ENCODE measurements at regions not wholly inside any gene's neighbourhood (a gene's known extent, or its start where the extent isn't known, plus 50 kb on each side); places are given as distances from the start of the nearest gene placed in this dataset.
"Not testable (repeated sequence)": the region's sequence is repeated elsewhere in the genome, so short reads cannot be mapped to it uniquely, and the experiment has no call there.

GRCh38 chr12:90593596-90594295 is 361.2 kb downstream of the CCER1 start:
- DNase-seq (ENCODE audit: low read depth): no peak

- DNase-seq (ENCODE audit: low read depth): no peak
These were observed 365.0 kb downstream of the CCER1 start for GRCh38 chr12:90589956-90590355.

- DNase-seq (ENCODE audit: low read depth): no peak
These were observed 369.2 kb downstream of the CCER1 start for GRCh38 chr12:90585640-90586304.

- DNase-seq (ENCODE audit: low read depth): no peak
These were observed 378.3 kb downstream of the CCER1 start for GRCh38 chr12:90576707-90577106.

- no peak for DNase-seq (ENCODE audit: low read depth)
These were observed 379.0 kb downstream of the CCER1 start for GRCh38 chr12:90575995-90576394.

GRCh38 chr12:90574676-90575075 is 380.3 kb downstream of the CCER1 start:
- DNase-seq (ENCODE audit: low read depth): no peak

GRCh38 chr12:90572778-90573177 is 382.2 kb downstream of the CCER1 start:
- DNase-seq (ENCODE audit: low read depth): no peak

GRCh38 chr12:90569685-90570084 is 385.3 kb downstream of the CCER1 start:
- DNase-seq (ENCODE audit: low read depth): no peak

GRCh38 chr12:90562671-90563070 is 392.3 kb downstream of the CCER1 start:
- DNase-seq (ENCODE audit: low read depth): no peak

GRCh38 chr12:90548595-90548994 is 406.4 kb downstream of the CCER1 start:
- no peak for DNase-seq (ENCODE audit: low read depth)

GRCh38 chr12:90546511-90546910 is 408.5 kb downstream of the CCER1 start:
- DNase-seq (ENCODE audit: low read depth): no peak

GRCh38 chr12:90543841-90544240 is 411.1 kb downstream of the CCER1 start:
- DNase-seq (ENCODE audit: low read depth): peak; percentile 7

GRCh38 chr12:90543374-90543773 is 411.6 kb downstream of the CCER1 start:
- peak; percentile 26 for DNase-seq (ENCODE audit: low read depth)

GRCh38 chr12:90542852-90543251 is 412.1 kb downstream of the CCER1 start:
- not testable (repeated sequence) for DNase-seq (ENCODE audit: low read depth)

- not testable (repeated sequence) for DNase-seq (ENCODE audit: low read depth)
These were observed 421.1 kb downstream of the CCER1 start for GRCh38 chr12:90533828-90534227.

GRCh38 chr12:90520002-90520734 is 434.8 kb downstream of the CCER1 start:
- DNase-seq (ENCODE audit: low read depth): no peak

GRCh38 chr12:90519285-90519684 is 435.7 kb downstream of the CCER1 start:
- no peak for DNase-seq (ENCODE audit: low read depth)

GRCh38 chr12:90515199-90516175 is 439.5 kb downstream of the CCER1 start:
- no peak for DNase-seq (ENCODE audit: low read depth)

- peak; percentile 1 for DNase-seq (ENCODE audit: low read depth)
These were observed 440.7 kb downstream of the CCER1 start for GRCh38 chr12:90514325-90514724.

GRCh38 chr12:90512518-90512917 is 442.5 kb downstream of the CCER1 start:
- DNase-seq (ENCODE audit: low read depth): no peak

GRCh38 chr12:90510948-90511347 is 444.0 kb downstream of the CCER1 start:
- peak; percentile 29 for DNase-seq (ENCODE audit: low read depth)

GRCh38 chr12:90504806-90505205 is 450.2 kb downstream of the CCER1 start:
- DNase-seq (ENCODE audit: low read depth): no peak
